CD1c-positive myeloid dendritic cell (primary cell): ENCODE measurements at regions not wholly inside any gene's neighbourhood (a gene's known extent, or its start where the extent isn't known, plus 50 kb on each side); places are given as distances from the start of the nearest gene placed in this dataset.

Experiments used
- DNase-seq: peaks from one replicate; pipeline ENCODE4 v3.0.0-alpha.2; 2016; ENCODE audit errors: extremely low spot score

DNA sequence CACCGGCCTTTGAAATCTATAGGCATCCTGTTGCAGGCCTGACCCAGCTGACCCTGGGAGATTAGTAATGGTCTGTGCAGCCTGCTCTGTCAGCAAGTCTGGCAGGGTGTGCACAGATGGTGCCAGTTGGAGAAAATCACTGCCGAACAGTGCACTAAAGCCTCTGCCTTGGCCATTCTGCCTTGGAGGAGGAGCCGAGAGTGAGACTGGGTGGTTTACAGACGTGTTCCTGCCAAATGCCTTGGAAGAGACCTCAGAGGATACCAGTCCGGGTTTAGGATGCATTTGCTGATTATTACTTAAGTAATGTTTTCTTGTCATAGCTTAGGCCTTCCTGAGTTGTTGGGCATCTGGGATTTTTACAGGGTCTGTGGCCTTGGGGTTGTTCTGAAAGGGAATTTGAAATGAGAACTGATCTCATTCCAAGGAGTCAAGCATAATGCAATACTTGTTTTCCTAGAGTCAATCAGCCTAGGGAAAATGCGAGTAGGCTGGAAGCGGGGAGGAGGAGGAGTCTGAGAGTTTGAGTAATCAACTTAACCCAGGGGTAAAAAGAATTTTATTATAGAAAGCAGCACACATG, 292.1 kb downstream of the SOX4 start:
- no peak for DNase-seq

DNA sequence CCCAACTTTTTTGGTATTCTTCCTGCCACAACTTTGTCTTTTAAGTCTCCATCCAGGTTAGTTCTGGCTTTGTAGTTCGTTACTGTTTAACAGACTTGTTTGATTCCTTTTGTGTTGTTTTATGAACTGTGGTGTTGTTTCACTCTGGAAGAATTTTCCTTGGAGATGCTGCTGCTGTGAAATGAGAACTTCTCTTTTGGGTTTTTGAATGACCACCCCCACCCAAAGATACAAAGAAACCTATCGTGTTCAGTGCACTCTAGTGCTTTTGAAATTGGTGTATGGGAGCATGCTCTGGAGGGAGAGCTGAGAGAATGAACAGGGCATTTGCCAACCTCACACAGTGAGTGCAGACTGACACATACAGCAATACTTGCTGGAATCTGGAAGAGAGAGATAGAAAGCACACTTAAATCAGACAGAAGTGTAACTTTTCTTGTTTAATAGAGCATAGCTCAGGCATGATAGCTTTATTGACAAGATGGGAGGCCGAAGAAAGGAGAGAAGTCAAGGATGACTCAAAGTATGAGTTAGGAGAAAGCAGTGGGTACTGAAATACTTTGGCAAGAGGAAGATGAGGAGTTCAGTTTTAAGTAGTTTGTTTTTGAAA, 293.1 kb downstream of the SOX4 start:
- DNase-seq, result no peak

DNA sequence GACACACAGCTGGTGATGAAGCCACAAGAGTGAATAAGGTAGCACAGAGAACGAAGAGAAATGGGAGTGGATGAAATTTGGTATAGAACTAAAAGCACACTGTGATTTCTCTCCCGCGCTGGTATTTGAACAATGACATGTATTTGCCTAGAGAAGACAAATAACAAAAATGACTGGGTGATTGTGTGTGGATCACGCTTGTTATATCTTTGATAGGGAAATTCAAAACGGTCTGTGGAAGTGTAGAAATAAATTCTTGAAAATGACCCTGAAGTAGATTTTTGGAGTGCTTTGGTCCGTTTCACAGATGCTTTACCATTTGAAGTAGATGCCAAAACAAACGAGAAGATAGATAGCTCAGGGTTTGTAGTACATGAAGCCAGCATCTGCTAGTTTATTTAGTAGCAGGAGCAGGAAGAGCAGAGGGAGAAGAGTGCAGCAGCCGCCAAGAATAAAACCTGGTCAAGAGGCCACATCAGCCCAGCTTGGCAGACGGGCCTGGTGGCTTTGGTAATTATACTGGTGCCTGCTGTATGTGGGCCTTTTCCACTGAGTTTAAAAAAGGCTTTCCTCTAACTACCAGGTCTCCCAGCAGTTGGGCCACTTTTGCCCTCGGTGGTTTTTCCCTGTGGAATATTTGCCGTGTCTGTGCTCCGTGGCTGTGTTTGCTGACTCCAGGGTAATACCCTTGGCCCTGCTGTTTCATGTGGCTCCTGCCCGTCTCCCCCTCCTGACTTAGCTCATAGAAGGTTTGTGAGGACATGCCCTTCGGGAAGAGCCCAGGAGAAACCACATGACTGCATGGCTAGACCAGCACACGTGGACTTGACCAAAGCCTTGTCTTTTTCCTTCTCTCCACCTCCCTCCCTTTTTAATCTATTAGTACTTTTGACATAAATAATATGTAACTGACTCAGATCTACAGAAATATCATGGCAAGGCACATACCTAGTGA, 294.0 kb downstream of the SOX4 start:
- no peak for DNase-seq

DNA sequence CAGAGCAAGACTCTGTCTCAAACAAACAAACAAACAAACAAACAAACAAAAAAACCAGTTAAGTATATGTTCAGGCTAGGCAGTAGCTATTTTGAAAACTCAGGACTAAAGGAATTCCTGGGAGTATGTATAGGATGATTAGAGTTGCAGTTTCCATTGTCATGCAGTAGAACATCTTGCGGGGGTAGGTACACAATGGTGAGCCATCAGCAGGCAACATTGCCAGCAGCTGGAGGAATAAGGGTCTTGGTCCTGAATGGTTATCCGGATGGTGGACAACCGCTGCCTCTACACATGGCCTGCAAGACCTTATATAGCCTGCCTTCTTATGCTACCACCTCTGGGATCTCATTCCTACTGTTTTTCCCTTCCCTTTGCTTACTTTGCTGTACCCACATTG, 297.5 kb downstream of the SOX4 start:
- DNase-seq, result no peak

DNA sequence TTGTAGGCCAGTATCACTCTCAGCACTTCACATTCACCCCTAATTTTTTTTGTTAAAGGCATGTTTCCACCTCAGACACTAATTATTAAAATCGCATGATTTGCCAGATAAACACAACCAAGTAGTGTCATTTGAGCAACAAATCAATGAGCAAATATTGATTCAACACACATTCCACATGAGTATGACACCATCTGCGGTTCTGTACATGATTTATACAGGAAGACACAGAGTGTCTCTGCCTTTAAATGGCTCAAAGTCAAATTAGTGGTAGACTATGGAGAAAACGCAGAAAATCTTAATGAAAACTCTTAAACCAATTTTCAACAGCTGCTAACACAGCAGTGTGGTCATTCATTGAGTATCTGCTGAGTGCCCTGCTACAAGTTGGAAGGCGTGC, 300.2 kb downstream of the SOX4 start:
- DNase-seq, result no peak

DNA sequence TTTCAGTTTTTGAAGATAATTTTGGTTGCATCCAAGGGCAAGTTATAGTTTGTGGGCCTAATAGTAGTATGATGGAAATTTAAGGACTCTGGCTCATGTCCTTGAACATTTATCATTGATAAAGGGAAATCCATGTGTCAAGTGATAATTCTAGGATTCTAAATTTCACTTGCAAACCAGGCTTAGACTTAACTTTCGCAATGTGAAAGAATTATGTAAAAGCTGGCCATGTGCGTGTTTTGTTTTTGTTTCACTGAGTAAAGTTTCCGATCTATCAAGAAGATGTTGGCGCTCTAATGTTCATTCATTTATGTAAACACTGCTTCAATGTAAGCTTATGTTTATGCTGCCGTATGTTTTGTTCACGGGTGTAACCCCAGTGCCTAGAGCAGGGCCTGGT, 302.0 kb downstream of the SOX4 start:
- DNase-seq, result no peak

DNA sequence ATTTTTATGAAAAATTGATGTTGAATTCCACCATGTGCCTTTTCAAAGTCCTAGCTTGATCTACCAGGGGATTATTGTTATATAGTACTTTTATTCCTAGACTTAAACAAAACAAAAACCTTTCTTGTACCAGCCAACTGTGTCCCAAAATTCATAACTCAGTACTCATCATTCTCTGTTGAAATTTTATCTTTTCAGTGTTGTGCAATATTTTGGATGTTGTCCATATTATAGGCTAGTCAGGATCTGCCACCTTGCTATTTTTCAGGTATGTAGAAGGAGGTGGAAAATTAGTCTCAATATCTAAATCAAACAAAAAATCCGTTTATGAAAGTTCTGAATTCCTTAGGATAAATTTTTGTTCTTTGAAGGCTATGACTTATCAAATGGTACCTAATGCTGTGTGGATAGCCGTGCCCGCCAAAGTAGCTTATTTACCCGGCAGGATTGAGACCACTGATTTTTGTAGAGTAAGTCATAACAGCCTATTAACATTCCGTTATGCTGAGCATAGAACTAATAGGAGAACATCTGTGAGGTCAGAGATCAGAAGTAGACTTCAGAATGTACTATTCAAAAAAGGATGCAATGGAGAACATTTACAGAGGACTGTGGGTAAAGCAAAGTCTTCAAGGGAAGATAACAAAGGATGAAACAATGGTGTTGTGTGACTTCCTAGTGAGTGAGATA, 304.7 kb downstream of the SOX4 start:
- DNase-seq, result no peak

DNA sequence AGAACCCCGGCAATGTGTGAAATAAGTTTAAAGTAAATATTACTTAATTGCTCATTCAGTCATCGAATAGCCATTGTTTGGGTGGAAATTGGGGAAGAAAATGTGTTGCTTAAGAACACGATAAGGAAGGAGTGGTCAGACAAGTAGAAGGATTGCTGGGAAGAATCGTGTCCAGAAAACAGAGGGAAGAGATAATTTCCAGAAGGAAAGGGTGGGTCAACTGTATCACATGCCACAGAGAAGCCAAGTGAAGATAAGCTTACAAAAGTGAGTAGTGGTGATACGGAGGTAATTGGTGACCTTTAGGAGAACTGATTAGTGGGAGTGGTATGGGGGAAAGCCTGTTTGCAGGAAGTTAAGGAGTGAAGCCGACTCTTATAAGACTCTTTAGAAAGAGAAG, 306.2 kb downstream of the SOX4 start:
- no peak for DNase-seq

DNA sequence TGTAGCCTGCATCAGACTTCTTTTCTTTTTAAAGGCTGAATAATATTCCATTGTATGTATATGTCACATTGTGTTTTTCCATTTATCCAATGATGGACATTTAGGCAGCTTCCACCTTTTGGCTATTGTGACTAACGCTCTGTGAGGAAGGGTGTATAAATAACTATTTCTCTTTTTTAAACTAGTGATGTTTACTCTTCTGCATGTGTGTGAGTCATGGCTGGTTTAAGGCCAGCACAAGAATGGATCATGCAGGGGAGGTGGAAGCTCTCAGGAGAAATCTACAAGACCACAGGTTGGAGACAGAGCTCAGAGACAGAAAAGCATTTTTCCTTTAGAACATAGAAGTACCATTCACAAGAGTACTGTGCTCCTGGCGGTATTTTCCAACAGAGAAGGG, 307.2 kb downstream of the SOX4 start:
- no peak for DNase-seq

DNA sequence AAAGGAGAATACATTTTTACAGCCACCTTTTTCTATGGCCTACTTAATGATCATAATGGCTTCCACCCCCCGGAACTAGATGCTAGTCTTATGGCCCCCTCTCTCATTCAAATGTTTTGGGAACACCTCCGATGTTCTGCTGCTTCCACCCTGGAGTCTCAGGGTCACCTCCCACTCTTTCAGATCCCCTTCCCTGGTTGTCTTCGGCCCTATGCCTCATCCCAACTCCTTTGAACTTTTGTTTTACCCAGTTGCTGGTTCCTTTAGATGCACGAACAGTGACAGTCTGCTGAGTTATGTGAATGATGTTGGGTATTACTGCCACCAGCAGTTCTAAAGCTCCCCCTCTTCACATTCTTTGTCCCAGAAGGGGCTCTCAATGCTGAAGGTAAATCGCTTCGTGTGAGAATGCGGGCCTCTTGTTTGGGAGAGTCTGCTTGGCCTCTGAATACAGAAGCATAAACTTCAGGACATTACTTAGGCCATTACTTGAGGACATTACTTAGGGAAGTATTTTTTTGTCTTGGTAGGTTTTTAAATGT, 309.1 kb downstream of the SOX4 start:
- DNase-seq, result no peak

DNA sequence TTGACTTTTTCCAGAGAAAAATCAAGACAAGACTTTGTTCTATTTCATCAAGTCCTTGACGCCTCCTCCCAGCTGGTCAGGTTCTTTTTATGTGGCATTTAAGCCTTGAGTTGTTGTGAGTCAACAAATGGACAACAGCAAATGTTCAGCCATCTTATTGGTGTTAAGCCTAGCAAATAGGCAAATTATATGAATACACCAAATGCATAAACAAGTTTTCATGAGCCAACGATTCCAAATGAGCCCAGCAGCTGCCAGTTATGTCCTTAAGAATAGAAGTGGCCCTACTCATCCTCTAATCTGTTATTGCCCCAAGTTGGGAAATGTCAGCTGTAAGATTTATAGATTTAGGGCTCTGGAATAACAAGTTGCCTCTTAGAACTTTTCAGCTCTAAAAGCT, 312.0 kb downstream of the SOX4 start:
- DNase-seq, result no peak

DNA sequence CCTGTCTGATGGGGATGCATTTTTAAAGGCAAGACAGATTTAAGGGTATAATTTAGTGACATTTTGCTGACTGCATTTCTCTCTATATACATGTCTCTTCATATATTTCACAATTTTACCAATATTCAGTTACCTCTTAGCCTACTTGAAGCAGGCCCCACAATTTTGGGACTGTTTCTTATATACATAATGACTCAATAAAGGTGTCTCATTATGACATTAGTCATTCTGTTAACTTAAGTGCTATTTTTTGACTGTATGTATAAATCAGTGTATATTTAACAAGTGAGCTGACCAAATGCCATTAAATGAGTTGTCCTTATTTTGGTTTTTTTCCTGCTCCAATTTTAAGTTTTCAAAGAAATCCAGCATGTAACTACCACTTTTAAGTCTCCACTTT, 313.3 kb downstream of the SOX4 start:
- DNase-seq, result no peak

DNA sequence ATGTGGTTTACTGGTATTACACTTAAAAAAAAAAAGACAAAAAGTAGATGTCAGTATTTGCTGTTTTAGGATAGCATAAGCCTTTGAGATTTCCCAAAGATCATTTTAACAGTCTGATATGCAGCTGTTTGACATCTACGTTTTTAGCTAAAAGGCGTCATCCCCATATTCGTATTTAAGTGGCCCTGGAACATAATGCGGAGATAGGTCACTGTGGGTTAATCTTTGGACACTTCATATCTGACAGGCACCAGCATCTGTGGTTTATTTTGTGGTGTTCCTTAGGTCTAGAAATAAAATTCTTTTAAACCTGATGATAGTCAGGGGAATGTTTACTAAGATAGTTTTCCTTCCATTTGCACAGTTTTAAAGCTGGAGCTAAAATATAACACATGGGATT, 313.7 kb downstream of the SOX4 start:
- no peak for DNase-seq

DNA sequence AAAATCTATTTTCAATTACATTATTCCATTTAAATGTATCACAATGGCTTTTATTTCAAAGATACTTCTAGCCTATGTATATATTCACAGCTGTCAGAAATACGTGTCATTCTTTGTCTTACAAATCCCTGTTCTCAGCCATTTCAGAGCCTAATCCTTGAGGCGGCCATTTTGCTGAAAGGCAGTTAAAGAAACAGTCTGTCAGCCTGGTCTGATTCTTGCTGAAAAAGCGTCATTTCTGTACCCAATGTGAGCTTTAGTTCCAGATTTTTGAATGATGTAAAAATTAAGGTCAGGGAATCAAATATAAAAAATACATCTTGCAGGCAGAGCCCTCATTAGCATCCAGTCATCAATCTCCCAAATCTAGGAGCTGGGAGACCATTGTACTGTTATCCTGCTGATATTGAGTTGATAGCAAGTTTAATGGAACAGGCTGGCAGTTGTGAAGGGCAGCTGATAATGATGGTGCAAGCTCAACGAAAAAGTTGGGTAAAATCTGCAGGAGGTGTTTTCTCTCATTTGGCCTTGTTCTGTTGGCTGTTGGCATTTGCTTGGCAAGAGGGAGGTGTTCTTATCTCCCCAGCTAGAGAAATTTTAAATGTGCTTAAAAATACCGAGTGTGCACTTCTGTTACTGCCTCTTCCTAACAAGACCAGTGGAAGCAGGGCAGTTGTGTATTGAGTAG, 314.8 kb downstream of the SOX4 start:
- no peak for DNase-seq

DNA sequence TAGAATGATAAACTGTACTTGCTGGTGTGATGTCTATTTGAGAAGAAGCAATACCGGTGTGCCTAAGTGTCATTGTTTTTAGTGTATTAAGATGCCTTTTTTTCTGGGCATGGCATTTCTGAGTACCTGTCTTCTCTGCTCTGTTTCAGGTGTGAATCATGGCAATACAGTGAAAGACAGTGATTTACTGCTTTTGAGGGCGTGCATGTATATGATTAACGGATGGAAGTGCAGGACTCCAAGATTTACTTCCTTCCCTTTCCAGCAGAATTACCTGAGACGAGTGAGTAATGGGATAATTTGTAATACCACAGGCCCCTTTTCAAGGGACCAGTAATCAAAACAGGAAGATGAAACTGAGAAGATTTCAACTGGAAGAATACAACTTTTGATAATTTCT, 315.8 kb downstream of the SOX4 start:
- DNase-seq, result no peak

DNA sequence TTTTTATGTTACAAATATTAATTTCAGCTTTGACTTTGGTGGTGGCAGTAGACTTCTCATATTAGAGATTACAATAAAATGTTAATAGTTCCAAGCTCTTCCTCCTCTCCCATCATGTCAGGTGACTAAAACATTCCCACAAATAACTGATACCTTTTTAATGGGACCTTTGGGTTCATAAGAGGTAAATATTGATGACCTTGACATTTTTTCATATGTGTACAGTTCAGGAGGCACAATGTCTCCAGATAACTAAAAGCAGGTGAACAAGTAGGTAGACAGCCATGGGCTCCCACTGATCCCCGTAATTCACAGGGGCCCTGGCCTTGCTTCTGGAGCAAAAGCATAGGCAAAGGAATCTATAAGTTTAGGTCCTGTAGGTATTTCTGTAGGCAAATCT, 317.7 kb downstream of the SOX4 start:
- DNase-seq, result no peak

DNA sequence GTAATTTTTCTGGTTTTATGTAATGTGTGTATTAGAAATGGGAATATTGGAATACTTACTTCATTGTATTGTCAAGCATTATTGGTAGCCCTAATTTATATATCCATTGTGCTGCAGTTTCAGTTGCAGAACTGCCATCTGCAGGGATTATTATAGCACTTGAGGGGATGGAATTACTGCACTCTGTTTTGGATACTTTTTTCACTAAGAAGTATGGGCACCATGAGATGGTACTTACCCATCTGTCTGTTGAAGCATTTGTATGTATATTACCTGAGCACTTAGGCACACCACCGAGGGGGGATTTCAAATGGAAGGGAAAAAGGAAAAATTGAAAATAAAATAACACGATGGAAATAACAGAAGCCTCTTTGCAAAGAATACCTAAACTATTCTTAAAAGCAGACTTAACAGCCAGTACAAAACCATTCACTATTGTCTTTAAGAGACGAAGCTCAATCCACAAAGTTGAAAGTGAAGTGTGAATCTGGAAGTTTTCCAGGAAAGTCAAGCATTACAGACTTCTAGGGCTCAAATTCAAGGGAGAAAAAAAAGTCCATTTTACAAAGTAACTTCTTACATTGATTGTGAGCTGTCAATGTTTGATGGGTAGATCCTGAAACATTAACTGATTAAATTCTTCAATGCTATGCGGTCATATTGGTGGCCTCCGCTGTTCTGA, 318.7 kb downstream of the SOX4 start:
- DNase-seq, result no peak

DNA sequence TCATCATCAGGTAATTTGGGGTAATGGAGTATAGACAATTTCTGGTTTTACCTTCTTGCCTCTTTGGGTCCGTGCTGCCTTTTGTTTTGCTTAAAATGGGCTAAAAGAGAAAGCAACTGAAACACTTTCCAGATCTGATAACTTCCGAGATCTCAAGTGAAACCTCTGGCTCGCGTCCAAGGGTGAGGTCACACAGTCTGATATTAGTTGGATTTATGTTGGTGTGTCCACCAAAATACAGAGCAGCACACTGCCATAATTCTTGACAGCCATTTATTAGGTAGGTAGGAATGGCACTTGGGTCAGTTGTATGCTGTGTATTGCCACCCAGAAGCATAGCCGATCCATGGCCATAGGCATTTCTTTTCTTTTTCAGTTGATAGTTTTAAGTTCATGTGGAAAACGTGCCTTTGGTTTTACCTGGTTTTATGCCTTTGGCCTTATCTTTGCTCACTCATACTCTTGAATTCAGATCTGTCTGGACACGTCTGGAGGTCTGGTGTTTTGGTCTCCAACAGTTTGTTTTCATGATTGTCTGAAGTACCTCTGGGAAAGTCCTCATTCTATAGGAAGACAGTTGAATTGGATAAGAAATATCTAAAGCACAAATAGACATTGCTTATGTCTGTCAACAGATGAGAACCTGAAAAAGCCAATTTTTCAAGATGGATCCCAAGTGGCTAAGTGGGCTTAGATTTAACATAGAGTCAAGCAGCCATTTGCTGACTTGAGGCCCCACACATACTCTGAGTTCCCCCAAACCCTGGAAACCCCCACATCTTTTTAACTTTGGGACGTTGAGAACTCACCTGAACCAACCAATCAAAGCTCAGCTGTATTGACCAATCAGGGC, 320.8 kb downstream of the SOX4 start:
- DNase-seq, result peak; percentile 31

DNA sequence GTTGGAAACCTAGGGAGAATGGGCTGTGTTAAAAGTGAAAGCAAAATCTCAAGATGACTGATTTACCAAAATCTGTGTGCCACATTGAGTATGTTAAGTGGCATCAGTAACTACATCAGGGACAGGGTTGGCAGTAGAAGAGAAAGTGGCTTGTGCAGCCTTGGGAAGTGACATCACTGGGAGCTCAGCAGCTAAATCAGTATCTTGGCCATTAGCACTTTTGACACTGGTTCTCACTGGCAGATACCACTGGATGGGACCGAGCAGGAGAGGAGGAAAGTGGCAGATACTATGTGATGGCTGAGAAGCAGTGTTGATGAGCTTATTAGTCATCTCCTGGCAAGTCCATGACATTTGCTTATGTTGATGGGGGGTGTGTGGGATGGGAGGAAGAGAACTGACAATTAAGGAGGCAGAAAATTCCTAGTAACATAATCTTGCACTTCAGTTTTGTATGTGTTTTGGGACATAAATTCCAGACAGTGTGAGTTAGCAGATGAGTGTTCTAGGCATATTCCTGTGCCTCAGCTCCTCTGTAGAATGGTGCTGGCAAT, 322.2 kb downstream of the SOX4 start:
- no peak for DNase-seq

DNA sequence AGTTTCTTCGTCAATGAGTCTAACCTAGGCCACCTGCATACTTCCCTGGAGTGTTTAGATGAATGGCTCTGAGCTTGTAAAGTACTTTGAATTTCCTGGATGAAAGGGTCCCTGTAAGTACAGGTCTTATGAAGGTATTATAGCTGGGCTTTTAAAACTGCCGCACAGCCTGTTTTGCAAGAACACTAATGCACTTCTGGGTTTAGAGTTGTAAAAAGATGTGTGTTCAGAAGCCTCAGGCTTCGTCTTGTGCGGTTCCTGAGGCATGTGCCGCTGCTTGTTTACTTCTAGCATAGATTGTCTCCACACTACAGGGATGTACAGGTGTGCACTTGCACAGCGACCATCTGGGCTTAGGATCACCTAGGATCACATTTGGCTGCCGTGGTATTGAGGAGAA, 324.5 kb downstream of the SOX4 start:
- DNase-seq, result no peak
